Ascending aorta (tissue), 2 donors: ENCODE measurements at regions not wholly inside any gene's neighbourhood (a gene's known extent, or its start where the extent isn't known, plus 50 kb on each side); places are given as distances from the start of the nearest gene placed in this dataset.

Experiments used
- DNase-seq, 2 donors: peaks; one replicate each; pipeline ENCODE4 v3.0.0-alpha.2; 2019; ENCODE audit warnings: low spot score in 2 of 2
- H3K27ac ChIP-seq, 2 donors: fragments of 200-600 bp; sonication (generic); one replicate each; pipeline ENCODE4 v1.5.1; 2016 to 2017; ENCODE audit warnings: mild to moderate bottlenecking in 1 of 2
- H3K27me3 ChIP-seq: fragments of 200-600 bp; sonication (generic); one replicate; pipeline ENCODE4 v1.5.1; 2017
- H3K36me3 ChIP-seq, 2 donors: fragments of 200-600 bp; sonication (generic); one replicate each; pipeline ENCODE4 v1.5.1; 2016
- H3K4me1 ChIP-seq, 2 donors: fragments of 200-600 bp; sonication (generic); one replicate each; pipeline ENCODE4 v1.5.1; 2016 to 2017; ENCODE audit warnings: mild to moderate bottlenecking in 1 of 2
- H3K4me3 ChIP-seq, 2 donors: fragments of 200-600 bp; sonication (generic); one replicate each; pipeline ENCODE4 v1.5.1; 2016 to 2017; ENCODE audit warnings: mild to moderate bottlenecking in 1 of 2
- H3K9me3 ChIP-seq, 2 donors: fragments of 200-600 bp; sonication (generic); one replicate each; pipeline ENCODE4 v1.5.1; 2016
- CTCF ChIP-seq, 3 experiments: fragments of 200-600 bp in 2 of 3; fragments of 450-650 bp in 1 of 3; sonication (generic) in 2 of 3; IDR thresholded peaks; one replicate each; pipeline ENCODE4 v1.5.1; 2016 to 2019; ENCODE audit warnings: antibody characterized with exemption in 3 of 3, mild to moderate bottlenecking in 1 of 3, moderate library complexity in 1 of 3
- intact Hi-C: fragments of 100-400 bp; cut with DNase I; formaldehyde crosslinking; loops from one replicate; pipeline ENCODE4 v1.15.1; 2023

GRCh38 chr20:41833739-41834138 lies 215.6 kb upstream of the CHD6 start:
- Histone ChIP-seq H3K4me3 (no peak overlapping the region), H3K9me3 (no peaks in the 10 kb centered on the region), H3K27ac (no peak overlapping the region), H3K27me3 (no peaks in the 10 kb centered on the region), H3K4me1 (no peaks in the 10 kb centered on the region), H3K36me3 (no peaks in the 10 kb centered on the region)
- no peak for DNase-seq
- TF ChIP-seq CTCF (IDR thresholded peaks at IDR 0.05), result no peak
- intact Hi-C loops, result no loop called here

GRCh38 chr20:41830702-41831101 lies 212.5 kb upstream of the CHD6 start:
- TF ChIP-seq CTCF (IDR thresholded peaks at IDR 0.05), result no peak
- no peaks in the 10 kb centered on the region for H3K9me3 ChIP-seq
- intact Hi-C loops, result no loop called here
- DNase-seq, result no peak
- no peaks in the 10 kb centered on the region for H3K4me1 ChIP-seq
- H3K4me3 ChIP-seq, result no peak overlapping the region
- H3K36me3 ChIP-seq, result no peaks in the 10 kb centered on the region
- no peaks in the 10 kb centered on the region for H3K27me3 ChIP-seq
- no peak overlapping the region for H3K27ac ChIP-seq

GRCh38 chr20:41819436-41819835 lies 201.3 kb upstream of the CHD6 start:
- H3K27me3 ChIP-seq, result no peaks in the 10 kb centered on the region
- TF ChIP-seq CTCF (IDR thresholded peaks at IDR 0.05), result no peak
- intact Hi-C loops, result no loop called here
- H3K27ac ChIP-seq, result no peak overlapping the region
- no peaks in the 10 kb centered on the region for H3K36me3 ChIP-seq
- H3K9me3 ChIP-seq, result no peaks in the 10 kb centered on the region
- DNase-seq, result no peak
- no peak overlapping the region for H3K4me3 ChIP-seq
- no peaks in the 10 kb centered on the region for H3K4me1 ChIP-seq

GRCh38 chr20:41818991-41819390 lies 200.8 kb upstream of the CHD6 start:
- DNase-seq, result no peak

GRCh38 chr20:41818369-41818768 lies 200.2 kb upstream of the CHD6 start:
- Histone ChIP-seq H3K9me3 (peaks cover 0 to 4% of the 10 kb centered on the region in 2 donors), H3K4me3 (no peak overlapping the region), H3K36me3 (no peaks in the 10 kb centered on the region), H3K27ac (no peak overlapping the region), H3K27me3 (no peaks in the 10 kb centered on the region), H3K4me1 (no peaks in the 10 kb centered on the region)
- intact Hi-C loops, result no loop called here
- no peak for DNase-seq
- no peak for TF ChIP-seq CTCF (IDR thresholded peaks at IDR 0.05)

More at GRCh38 chr20:41818991-41819390, 200.8 kb upstream of the CHD6 start:
- H3K4me3 ChIP-seq, result no peak overlapping the region
- no peaks in the 10 kb centered on the region for H3K9me3 ChIP-seq
- intact Hi-C loops, result no loop called here
- no peak for TF ChIP-seq CTCF (IDR thresholded peaks at IDR 0.05)
- H3K4me1 ChIP-seq, result no peaks in the 10 kb centered on the region
- no peak overlapping the region for H3K27ac ChIP-seq
- H3K27me3 ChIP-seq, result no peaks in the 10 kb centered on the region
- H3K36me3 ChIP-seq, result no peaks in the 10 kb centered on the region

- no peak overlapping the region for H3K4me3 ChIP-seq
- no peaks in the 10 kb centered on the region for H3K27me3 ChIP-seq
- no peaks in the 10 kb centered on the region for H3K4me1 ChIP-seq
- no peak for DNase-seq
- TF ChIP-seq CTCF (IDR thresholded peaks at IDR 0.05), result no peak
- intact Hi-C loops, result no loop called here
- H3K36me3 ChIP-seq, result no peaks in the 10 kb centered on the region
- no peak overlapping the region for H3K27ac ChIP-seq
- peaks cover 0 to 4% of the 10 kb centered on the region in 2 donors for H3K9me3 ChIP-seq
These were observed 193.3 kb upstream of the CHD6 start for GRCh38 chr20:41811456-41811855.
